NCI-H1105 (cell line): ENCODE measurements at regions not wholly inside any gene's neighbourhood (a gene's known extent, or its start where the extent isn't known, plus 50 kb on each side); places are given as distances from the start of the nearest gene placed in this dataset.

Experiments used
- DNase-seq: peaks from one replicate; lab custom pipeline; 2025; lab: John Stamatoyannopoulos, UW

DNA sequence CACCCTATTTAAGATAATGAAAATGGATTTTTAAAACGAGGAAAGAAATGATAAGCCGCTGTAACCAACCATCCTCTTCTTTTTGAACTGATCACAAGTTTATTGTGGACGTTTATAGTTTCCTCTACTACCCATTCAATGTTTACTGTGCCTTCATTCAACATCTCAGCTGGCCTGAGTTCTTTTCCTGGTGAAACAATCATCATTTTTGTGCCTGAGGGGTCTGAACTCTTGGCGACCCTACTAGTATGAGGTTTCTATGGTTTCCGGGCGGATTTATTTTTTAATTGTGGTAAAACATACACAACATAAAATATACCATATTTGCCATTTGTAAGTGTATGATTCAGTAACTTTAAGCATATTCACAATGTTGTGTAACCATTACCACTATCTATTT lies 100.7 kb downstream of the SPRY1 start:
- no peak for DNase-seq

DNA sequence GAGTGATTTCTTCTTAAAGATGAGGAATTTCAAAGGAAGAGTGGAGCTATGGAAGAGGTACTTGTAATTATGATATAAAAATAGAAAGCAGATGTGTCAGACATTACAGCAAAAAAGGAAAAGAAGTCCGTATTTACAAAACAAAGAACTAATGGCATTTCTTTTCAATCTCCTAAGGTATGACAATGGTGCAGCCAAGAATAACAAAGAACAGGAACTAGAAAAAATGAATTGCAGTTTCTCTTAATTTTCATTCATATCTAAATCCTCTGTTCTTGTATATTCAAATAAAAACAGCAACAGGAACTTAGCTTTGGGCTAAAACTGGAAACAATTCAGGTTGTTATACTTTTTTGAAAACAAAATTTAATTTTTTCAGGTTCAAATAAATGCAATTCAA lies 105.1 kb downstream of the SPRY1 start:
- DNase-seq = no peak

DNA sequence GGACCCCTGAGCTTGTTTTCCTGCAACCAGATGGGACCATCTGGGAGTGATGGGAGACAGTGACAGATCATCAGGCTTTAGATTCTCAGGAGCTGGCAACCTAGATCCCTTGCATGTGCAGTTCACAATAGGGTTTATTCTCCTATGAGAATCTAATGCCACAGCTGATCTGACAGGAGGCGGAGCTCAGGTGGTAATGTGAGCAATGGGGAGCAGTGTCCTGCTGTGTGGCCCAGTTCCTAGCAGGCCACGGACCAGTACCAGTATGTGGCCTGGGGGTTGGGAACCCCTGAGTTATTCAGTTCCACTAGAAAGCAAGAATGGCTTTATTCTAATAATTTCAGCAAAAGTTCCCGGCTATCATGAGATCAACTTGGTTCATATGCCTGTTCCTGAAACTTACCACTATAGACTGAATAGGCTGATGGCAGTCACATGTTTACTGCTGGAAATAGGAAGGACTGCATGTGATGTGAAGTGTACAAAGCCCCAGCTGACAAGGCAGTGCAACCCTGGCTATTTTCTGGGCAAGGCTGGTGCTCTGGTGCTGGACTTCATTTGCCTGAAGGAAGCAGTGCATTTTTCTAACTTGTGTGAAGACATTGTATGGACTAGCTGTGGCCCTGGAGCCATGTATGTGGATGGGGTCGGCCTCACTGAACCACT lies 107.2 kb downstream of the SPRY1 start:
- no peak for DNase-seq

DNA sequence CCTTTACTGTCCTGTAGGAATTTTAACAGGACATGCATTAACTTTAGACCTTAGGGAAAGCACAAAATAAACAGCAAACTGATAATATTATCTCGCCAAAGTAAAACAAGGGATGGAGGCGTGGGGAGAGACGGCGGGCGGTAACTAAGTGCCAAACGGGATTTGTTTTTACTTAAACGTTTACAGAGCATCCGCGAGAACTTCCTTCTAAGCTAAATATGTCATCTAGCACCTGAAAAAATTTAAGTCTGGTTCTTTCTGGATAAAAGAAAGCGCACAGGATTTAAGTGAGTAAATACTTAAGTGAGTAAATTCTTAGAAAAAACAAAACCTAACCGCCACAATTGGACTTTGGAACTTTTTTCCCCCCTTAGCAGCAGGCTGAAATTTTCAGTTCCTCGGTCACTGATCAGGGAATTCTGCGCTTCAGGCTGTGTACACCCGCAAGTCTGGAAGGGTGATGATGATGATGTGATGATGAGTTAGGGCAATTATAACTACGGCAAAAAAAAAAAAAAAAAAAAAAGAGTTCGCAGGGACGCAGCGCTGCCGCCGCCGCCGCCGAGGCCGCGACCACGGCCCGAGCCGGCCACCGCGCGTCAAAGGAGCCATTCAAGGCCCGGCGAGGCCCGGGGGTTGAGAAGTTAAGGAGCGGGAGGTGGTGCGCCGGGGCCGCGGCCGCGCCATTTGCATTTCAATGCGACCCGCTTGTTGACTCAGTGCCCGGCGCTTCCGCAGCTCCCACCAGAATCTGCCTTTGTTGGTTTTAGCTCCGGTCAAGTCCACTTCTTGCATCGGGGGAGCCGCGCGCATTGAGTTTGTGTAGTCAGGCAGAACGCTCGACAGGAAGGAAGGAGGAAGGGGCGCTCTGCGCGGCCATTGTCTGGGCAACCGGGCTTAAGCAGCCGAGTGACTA lies 108.8 kb downstream of the SPRY1 start:
- peak; percentile 28 for DNase-seq

DNA sequence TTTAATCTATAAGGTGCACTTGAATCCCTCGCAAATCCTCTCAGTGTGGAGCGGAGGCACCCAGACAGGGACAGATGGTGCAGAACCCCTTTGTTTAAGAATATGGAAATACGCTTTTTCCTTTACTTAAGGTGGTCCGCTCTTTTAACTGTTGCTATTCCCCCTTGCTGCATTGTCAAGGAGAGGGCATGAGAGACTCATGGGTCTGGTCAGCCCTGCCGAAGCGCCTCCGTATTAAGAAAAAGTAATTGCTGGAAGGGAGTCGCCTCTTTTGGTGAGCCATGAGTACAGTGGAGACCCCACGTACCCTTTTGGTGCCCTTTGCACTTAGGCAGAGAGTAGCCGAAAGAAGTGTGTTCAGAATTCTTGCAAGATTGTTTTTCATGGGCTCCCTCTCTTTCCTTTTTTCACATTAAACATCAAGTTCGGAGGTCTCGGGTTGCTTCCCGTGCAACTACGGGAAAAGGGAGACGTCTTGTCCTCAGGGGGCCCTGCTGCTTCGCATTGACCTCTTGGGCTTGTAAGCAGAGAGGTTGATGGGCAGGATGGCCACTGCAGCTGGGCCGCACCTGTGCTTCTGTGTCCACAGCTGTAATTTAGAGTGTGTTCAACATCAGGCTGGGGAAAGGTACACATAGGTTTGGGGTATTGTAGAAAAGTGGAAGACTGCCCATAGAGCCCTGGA lies 109.6 kb downstream of the SPRY1 start:
- DNase-seq = no peak

DNA sequence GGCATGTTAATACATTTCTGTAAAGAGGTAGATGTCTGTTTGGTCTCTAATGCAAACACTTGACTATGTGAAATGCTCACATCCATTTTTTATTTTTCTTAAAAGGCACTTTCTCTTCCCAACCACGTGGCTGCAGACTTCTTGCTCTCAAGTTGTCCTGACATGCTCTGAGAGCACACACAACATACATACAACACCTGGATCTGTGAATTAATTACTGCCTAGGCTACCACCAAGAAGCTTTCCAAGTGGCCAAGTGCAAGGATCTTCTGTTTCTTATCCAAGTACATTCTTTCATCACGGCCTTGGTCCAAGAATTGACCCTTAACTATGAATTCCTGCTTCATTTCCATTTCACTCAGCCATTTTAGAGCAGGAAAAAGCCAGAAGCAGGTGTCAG lies 110.8 kb downstream of the SPRY1 start:
- no peak for DNase-seq

DNA sequence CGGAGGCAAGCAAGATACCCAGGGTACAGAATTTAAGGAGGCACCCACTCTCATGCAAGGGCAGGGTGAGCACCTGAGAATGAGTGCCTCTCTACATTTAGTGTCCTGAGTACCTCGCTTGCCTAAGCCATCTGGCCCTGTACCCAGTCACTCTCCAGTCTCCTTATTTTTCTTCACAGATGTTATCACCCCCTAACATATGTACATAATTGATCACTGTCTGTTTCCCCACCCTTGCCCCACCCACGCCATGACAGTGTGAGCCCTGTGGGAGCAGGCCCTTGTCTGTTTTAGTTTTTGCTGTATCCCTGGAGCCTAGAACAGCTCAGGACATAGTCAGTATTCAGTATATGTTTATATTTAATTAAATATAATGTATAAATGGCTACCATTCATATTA lies 113.6 kb downstream of the SPRY1 start:
- no peak for DNase-seq

DNA sequence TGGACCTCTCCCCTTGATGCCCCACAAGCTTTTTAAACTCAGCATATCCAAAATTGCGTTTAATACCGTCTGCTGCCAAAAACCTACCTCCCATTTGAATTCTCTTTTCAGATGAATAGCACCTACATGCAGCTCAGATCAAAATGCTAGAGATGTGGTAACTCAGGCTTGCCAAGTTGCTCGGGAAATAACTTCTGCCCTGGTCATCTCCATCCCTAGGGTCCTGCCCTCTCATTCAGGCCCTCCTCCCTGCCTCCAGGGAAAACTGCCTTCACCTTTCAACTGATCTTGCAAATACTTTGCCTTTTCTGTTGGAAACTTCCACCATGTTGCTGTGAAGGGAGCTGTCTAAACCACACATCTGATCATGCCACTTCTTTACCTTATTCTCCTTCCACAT lies 114.1 kb downstream of the SPRY1 start:
- DNase-seq = no peak

DNA sequence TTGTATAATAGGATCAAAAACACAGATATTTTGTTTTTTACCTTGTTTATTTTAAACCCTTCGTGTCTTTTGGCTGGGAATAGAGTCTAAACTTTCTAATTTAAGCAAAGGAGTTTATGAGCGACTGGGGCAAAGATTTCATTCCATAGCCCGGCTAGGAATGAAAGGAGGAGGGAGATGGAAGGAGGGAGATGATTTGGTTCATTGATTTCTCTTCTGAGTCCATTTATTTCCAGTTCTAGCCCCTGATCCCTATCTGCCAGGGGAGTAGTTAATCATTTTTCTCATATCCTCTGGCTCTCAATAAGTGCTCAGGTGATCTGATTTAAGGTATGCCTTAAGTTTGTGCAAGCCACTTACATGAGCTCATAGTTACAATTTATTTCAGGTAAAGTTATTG lies 120.0 kb downstream of the SPRY1 start:
- DNase-seq = no peak

DNA sequence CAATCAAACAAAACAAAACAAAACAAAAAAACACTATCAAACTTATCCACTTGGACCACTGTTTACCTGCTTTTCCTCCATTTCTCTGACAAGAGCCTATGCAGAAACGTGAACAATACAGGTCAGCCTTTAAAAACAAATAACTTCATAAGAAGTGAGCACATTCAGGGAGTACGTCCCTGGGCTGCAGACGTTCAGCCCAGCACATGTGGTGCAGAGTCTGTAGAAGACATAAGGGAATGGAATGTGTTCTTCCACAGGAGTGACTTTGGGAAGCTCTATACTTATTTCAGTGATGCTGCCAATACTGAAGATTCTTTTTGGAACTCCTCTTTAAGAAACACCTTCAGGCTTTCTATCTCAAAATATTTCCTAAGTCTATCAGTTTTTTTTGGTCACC lies 120.6 kb downstream of the SPRY1 start:
- DNase-seq = no peak

DNA sequence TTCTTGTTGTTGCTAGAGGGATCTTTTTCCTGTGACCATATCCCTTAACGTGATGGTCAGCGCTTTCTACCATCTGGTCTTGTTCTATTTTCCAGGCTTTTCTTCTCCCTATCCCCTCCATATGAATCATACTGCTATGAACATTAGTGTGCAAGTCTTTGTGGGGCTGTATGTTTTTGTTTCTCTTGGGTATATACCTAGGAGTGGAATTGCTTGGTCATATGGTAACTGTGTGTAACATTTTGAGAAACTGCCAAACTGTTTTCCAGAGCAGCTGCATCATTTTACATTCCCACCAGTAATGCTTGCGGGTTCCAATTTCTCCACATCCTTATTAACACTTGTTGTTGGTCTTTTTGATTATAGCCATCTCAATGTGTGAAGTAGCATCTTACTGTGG lies 121.4 kb downstream of the SPRY1 start:
- DNase-seq = no peak

DNA sequence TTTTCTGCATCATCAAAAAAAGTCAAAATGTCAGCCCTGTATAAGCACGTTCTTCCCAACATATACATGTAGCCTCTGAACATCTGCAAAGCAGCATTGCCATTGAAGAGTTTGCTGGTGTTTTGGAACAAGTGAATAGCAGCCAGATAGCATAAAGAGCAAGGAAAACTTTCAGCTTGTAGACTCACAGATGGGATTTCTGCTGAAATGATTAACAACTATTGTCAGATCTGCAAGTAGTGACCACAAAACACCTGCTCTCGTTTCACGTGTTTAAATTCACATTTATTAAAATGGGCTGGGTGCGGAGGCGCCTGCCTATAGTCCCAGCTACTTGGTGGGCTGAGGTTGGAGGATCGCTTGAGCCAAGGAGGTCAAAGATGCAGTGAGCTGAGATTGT lies 123.7 kb downstream of the SPRY1 start:
- no peak for DNase-seq

DNA sequence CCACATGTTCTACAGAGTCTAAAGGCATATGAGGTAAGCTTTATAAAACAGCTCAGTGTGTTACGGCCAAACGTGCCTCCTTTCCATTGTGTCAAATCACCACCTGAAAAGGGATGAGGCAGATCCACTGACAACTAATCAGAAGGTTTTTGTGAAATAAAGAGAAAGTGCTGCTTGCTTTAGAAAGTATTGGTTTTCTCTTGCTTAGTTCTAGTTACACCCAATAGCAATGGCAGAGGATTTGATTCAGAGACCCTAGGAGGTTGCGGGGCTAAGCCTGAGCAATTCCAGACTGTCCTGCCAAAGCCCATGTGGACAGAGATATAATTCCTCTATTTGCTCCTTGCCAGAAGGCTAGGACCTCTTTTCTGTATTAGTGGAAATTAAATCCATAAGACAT lies 125.5 kb downstream of the SPRY1 start:
- DNase-seq = no peak

DNA sequence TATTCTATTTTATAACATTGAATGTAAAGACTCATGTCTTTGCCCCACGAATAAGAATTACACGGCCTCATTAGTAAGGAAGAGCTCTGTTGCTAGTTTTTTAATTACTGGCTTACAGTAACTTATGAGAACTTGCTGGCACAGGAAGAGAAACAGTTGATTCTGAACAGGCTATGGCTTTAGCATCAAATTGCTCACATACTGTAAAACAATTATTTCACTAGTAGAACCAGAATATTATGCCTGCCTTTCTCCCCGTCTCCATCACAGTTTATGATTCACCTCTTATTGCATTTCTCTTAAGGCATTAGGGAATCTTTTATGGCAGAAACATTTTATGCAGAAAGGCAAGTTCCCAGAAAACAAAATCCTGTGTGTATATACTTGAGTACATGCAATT lies 126.1 kb downstream of the SPRY1 start:
- DNase-seq = no peak

DNA sequence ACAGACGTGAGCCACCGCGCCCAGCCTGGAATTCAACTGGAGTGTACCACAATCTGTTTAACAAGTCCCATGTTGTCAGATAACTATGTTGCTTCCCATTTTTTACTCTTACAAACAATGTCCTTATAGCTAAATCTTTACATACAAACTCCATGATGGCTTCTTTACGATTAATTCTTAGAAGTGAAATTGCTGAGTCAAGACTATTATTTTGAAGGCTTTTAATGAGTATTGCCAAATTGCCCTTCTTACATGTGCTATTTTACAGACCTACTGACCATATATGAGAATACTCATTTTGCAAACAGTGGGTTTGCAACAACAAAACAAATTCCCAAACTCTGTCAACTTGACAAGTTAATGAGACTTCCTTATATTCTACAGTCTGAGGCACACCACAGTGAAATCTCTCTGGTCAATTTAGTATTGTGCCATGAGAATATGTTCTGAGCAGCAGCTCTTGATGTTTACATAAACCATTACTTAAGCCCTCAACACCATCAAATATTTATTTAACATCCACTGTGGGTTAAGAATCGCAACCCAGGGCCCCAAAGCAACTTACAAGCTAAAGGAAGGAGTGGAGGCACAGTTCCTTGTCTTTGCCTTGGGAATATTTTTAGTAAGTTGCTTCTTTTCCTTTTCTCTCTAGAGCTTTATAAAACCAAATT lies 128.5 kb downstream of the SPRY1 start:
- DNase-seq = no peak

DNA sequence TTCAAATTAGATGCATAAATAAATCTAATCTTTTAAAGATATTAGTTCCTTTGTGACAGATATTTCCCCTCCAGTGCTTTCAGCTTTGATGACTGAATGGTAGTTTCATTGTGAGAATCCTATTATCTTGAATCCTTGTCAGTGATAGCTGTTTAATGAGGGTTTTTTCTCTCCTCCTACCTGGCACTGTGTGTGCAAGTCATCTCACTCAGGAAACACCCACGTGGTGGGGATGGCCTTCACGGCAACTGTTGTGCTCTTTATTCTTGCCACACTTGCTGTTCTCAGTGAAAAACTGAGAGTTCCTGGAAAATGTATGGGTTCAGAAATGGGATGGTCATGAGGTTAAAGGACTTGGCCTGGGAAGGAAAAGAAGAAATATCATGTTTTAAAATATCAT lies 129.9 kb downstream of the SPRY1 start:
- DNase-seq = no peak

DNA sequence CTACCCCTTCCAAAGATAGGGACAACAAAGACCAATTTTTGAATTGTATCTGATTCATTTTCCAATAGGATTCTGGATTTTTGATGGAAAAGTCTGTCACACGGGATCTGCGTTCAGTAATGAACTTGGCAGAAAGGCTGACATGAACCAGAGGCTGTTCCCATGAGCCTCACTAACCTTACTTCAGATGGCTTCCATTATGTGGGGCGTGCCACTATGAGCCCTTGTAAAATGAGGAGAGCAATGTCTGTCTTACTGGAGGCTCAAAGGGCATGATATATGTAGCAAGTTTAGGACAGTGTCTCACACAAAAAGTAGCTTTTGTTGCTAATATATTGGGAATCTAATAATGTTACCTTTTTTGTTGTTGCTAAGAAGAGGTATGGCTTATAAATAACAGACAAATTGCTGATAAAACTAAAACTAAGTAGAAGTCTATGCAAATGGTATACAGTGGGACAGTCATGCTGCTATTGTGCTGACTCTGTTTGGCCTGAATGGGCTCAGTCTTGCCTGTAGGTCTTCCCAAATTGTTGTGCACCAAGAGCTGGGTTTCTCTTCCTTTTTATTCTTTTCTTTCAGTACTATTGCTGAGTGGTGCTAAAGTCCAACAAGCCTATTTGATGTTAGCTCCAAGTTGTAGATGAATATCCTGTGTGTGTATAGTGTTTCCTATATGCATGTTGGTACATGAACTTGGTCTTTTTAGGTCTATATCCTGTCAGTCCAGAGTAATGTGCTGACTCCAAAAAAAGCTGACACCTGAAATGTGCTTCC lies 132.1 kb downstream of the SPRY1 start:
- DNase-seq = no peak

DNA sequence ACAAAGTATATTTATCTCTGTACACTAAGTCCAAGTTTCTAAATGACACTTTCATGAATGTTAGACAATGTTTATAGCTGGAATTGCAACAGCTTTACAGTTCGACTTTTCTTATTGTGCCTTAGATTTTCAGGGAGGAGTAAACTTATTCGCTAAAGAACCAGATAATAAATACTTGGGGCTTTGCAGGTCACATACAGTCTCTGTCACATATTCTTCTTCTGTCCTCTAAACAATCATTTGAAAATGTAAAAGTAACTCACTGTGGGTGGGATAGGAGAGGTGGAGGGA lies 132.6 kb downstream of the SPRY1 start:
- no peak for DNase-seq

DNA sequence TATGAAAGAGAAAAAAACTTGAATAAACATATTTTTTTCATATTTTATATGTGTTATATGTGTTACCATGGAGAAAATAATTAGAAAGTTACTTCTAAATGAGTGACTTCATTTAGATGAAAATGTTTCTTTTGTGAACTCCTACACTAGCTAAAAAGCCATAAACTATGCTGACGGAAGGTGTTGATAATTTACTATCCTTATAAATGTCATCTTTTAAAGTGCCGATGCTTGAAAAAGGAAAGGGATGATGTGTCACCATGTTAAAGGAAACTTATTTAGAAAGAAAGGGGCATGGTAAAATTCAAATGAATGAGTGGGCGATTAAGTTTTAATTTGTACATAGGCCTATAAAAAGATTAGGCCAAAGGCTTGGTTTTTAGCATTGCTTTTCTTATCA lies 133.8 kb downstream of the SPRY1 start:
- no peak for DNase-seq

DNA sequence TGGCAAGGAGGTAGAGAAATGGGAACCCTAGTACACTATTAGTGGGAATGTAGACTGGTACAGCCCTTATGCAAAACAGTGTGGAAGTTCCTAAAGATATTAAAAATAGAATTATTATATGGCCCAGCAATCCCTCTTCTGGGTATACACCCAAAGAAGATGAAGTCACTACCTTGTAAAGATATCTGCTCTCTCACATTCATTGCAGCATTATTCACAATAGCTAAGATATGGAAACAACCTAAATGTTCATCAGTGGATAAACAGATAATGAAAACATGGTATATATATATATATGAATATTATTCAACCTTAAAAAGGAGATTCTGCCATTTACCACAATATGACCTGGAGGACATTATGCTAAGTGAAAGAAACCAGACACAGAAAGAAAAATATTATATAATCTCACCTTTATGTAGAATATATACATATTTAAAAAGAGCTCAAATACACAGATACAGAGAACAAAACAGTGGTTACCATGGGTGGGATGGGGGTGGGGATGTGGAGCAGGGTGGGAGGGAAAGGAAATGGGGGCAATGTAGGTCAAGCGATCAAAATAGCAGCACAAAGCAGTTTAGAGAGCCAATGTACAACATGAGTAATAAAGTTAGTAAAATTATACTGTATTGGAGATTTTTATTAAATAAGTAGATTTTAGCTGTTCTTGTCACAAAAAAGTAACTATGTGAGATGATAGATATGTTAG lies 138.6 kb downstream of the SPRY1 start:
- DNase-seq = no peak

DNA sequence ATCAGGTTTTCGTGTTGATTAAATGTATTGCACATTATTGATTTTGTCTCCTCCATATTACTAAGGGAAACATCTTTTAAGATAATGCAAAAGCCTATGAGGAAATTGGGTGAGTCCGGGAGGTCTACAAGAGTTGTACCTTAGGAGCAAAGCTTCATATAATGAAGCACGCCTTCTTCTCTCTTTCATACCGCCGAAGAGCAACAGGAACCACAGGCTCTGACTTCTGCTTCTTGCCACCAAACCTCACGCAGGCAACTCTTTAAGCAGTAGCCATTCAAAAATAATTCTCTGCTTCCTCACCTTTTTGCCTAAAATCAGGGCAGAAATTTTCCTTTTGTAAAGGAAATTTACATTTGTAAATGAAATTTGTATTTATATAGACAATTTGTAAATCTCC lies 139.6 kb downstream of the SPRY1 start:
- no peak for DNase-seq
